ENCODE measurements at regions not wholly inside any gene's neighbourhood (a gene's known extent, or its start where the extent isn't known, plus 50 kb on each side); places are given as distances from the start of the nearest gene placed in this dataset.
"Not testable (repeated sequence)": the region's sequence is repeated elsewhere in the genome, so short reads cannot be mapped to it uniquely, and the experiment has no call there.

GRCh38 chr4:130703211-130703935 lies 1607.4 kb downstream of the C4orf33 start:
- DNase-seq: no peak

GRCh38 chr4:130705023-130705422 lies 1609.1 kb downstream of the C4orf33 start:
- DNase-seq: no peak

GRCh38 chr4:130712038-130712437 lies 1616.1 kb downstream of the C4orf33 start:
- DNase-seq: no peak

GRCh38 chr4:130714006-130714405 lies 1618.1 kb downstream of the C4orf33 start:
- DNase-seq: no peak

GRCh38 chr4:130722361-130722760 lies 1626.4 kb downstream of the C4orf33 start:
- DNase-seq: no peak

- DNase-seq: no peak
Measured at GRCh38 chr4:130736436-130737185, 1640.7 kb downstream of the C4orf33 start.

GRCh38 chr4:130738233-130738632 lies 1642.3 kb downstream of the C4orf33 start:
- no peak for DNase-seq

- no peak for DNase-seq
Measured at GRCh38 chr4:130747842-130748241, 1651.9 kb downstream of the C4orf33 start.

- no peak for DNase-seq
Measured at GRCh38 chr4:130753926-130754325, 1658.0 kb downstream of the C4orf33 start.

GRCh38 chr4:130760246-130760645 lies 1664.3 kb downstream of the C4orf33 start:
- DNase-seq: no peak

GRCh38 chr4:130767384-130767783 lies 1671.4 kb downstream of the C4orf33 start:
- DNase-seq: not testable (repeated sequence)

GRCh38 chr4:130772966-130773365 lies 1677.0 kb downstream of the C4orf33 start:
- not testable (repeated sequence) for DNase-seq

- DNase-seq: peak; percentile 1
Measured at GRCh38 chr4:130808492-130808891, 1712.5 kb downstream of the C4orf33 start.

GRCh38 chr4:130812117-130812765 lies 1716.3 kb downstream of the C4orf33 start:
- DNase-seq: no peak

GRCh38 chr4:130814896-130815295 lies 1718.9 kb downstream of the C4orf33 start:
- no peak for DNase-seq

GRCh38 chr4:130820448-130820847 lies 1724.5 kb downstream of the C4orf33 start:
- DNase-seq: no peak

- DNase-seq: no peak
Measured at GRCh38 chr4:130825284-130825683, 1729.3 kb downstream of the C4orf33 start.

- no peak for DNase-seq
Measured at GRCh38 chr4:130850019-130850524, 1754.1 kb downstream of the C4orf33 start.

- no peak for DNase-seq
Measured at GRCh38 chr4:130851107-130851506, 1755.2 kb downstream of the C4orf33 start.

GRCh38 chr4:130851932-130852331 lies 1756.0 kb downstream of the C4orf33 start:
- no peak for DNase-seq

- no peak for DNase-seq
Measured at GRCh38 chr4:130855533-130855932, 1759.6 kb downstream of the C4orf33 start.

GRCh38 chr4:130859991-130860390 lies 1764.0 kb downstream of the C4orf33 start:
- no peak for DNase-seq

- no peak for DNase-seq
Measured at GRCh38 chr4:130896920-130897319, 1801.0 kb downstream of the C4orf33 start.

GRCh38 chr4:130901321-130901720 lies 1805.4 kb downstream of the C4orf33 start:
- no peak for DNase-seq

All from SHP77 treated with DMSO at 0.1 percent for 48 hours (cell line).